A673 (cell line): ENCODE measurements at regions not wholly inside any gene's neighbourhood (a gene's known extent, or its start where the extent isn't known, plus 50 kb on each side); places are given as distances from the start of the nearest gene placed in this dataset.

Source experiments
- BruUV-seq: library from RNA; stranded (reverse); fragments of 400-500 nt; replicated peaks from 2 replicates; lab custom pipeline; 2021; lab: Mats Ljungman, UMichigan
- CTCF ChIA-PET: fragments of 300-600 bp; sonication (Branson Sonifier 250); formaldehyde crosslinking; loops from one replicate; lab custom pipeline; 2022; ENCODE audit warnings: antibody characterized with exemption; lab: Charles Lee
- POLR2A ChIA-PET: fragments of 300-600 bp; sonication (Branson Sonifier 250); formaldehyde crosslinking; loops from one replicate; lab custom pipeline; 2022; ENCODE audit warnings: antibody characterized with exemption; ENCODE audit not compliant: low non-redundant PET; lab: Charles Lee
- DNase-seq: peaks from one replicate; pipeline ENCODE4 v3.0.0-alpha.2; 2015; ENCODE audit warnings: low spot score
- H3K27ac ChIP-seq: fragments of 200-600 bp; sonication (generic); 2 replicates; pipeline ENCODE4 v1.5.1; 2016; ENCODE audit warnings: mixed run types, low read depth, mild to moderate bottlenecking, mixed read lengths, antibody characterized with exemption, low read length; ENCODE audit not compliant: poor library complexity, severe bottlenecking
- H3K27me3 ChIP-seq: fragments of 200-600 bp; sonication (generic); replicated peaks from 2 replicates; pipeline ENCODE4 v1.6.1; 2017; ENCODE audit warnings: mixed run types, low read depth, mild to moderate bottlenecking, mixed read lengths, antibody characterized with exemption, low read length; ENCODE audit not compliant: insufficient read depth, poor library complexity
- H3K36me3 ChIP-seq: fragments of 200-600 bp; sonication (generic); 2 replicates; pipeline ENCODE4 v1.6.1; 2016; ENCODE audit warnings: mixed run types, mild to moderate bottlenecking, mixed read lengths, antibody characterized with exemption, low read length; ENCODE audit not compliant: insufficient read depth, poor library complexity, severe bottlenecking
- H3K4me1 ChIP-seq: fragments of 200-600 bp; sonication (generic); 2 replicates; pipeline ENCODE4 v1.6.1; 2017; ENCODE audit warnings: mixed run types, mild to moderate bottlenecking, mixed read lengths, antibody characterized with exemption, low read length; ENCODE audit not compliant: insufficient read depth, poor library complexity, severe bottlenecking
- H3K4me3 ChIP-seq: fragments of 200-600 bp; sonication (generic); 2 replicates; pipeline ENCODE4 v1.5.1; 2016; ENCODE audit warnings: low read depth, mixed run types, mild to moderate bottlenecking, mixed read lengths, low read length; ENCODE audit not compliant: poor library complexity, severe bottlenecking
- H3K9me3 ChIP-seq: fragments of 200-600 bp; sonication (generic); 2 replicates; pipeline ENCODE4 v1.6.1; 2016; ENCODE audit warnings: mixed run types, low read depth, mild to moderate bottlenecking, mixed read lengths, antibody characterized with exemption, low read length; ENCODE audit not compliant: poor library complexity, severe bottlenecking
- CTCF ChIP-seq: fragments of 300-800, 200-600 bp; sonication (generic); conservative IDR thresholded peaks from 2 replicates; pipeline ENCODE4 v1.5.1; 2017; ENCODE audit warnings: low read depth, mild to moderate bottlenecking, antibody characterized with exemption, low read length, moderate library complexity, mixed read lengths
- EZH2 ChIP-seq: fragments of 200-600 bp; sonication (generic); IDR thresholded peaks from 2 replicates; pipeline ENCODE4 v1.6.1; 2017; ENCODE audit warnings: borderline replicate concordance, low read depth, mild to moderate bottlenecking, mixed read lengths, antibody characterized with exemption, low read length; ENCODE audit not compliant: poor library complexity, severe bottlenecking
- intact Hi-C: fragments of 100-400 bp; cut with micrococcal nuclease; formaldehyde crosslinking; loops from one replicate; pipeline ENCODE4 v1.10.0; 2022; ENCODE audit not compliant: unreplicated experiment

GRCh38 chr2:201971531-201972228 lies 62.0 kb upstream of the FZD7 start:
- POLR2A ChIA-PET: no interaction called here
- BruUV-seq: no TSS peak
- no peaks in the 10 kb centered on the region for H3K9me3 ChIP-seq
- no peak for TF ChIP-seq CTCF
- no peak overlapping the region for H3K27ac ChIP-seq
- no peak overlapping the region for H3K4me3 ChIP-seq
- CTCF ChIA-PET: no interaction called here
- peak; percentile 63 for DNase-seq
- peaks cover 9% of the 10 kb centered on the region for H3K4me1 ChIP-seq
- no peaks in the 10 kb centered on the region for H3K36me3 ChIP-seq
- no peaks in the 10 kb centered on the region for H3K27me3 ChIP-seq
- intact Hi-C loops: no loop called here

- ChIA-PET CTCF (no interaction called here), POLR2A (no interaction called here)
- no peak overlapping the region for H3K4me3 ChIP-seq
- H3K9me3 ChIP-seq: no peaks in the 10 kb centered on the region
- H3K27me3 ChIP-seq: no peaks in the 10 kb centered on the region
- intact Hi-C loops: no loop called here
- peaks cover 4% of the 10 kb centered on the region for H3K4me1 ChIP-seq
- no peak for DNase-seq
- TF ChIP-seq EZH2: no peak
- no peak for TF ChIP-seq CTCF
- BruUV-seq: no TSS peak
- no peak overlapping the region for H3K27ac ChIP-seq
- no peaks in the 10 kb centered on the region for H3K36me3 ChIP-seq
Observed at GRCh38 chr2:201972621-201973255, 60.9 kb upstream of the FZD7 start.

- no peaks in the 10 kb centered on the region for H3K9me3 ChIP-seq
- peaks cover 4% of the 10 kb centered on the region for H3K4me1 ChIP-seq
- ChIA-PET CTCF (no interaction called here), POLR2A (no interaction called here)
- no peak overlapping the region for H3K27ac ChIP-seq
- H3K27me3 ChIP-seq: no peaks in the 10 kb centered on the region
- intact Hi-C loops: no loop called here
- H3K4me3 ChIP-seq: no peak overlapping the region
- no TSS peak for BruUV-seq
- H3K36me3 ChIP-seq: no peaks in the 10 kb centered on the region
- no peak for TF ChIP-seq CTCF
- no peak for TF ChIP-seq EZH2
- no peak for DNase-seq
Observed at GRCh38 chr2:201973305-201973928, 60.2 kb upstream of the FZD7 start.
